H1 (cell line): ENCODE measurements at regions not wholly inside any gene's neighbourhood (a gene's known extent, or its start where the extent isn't known, plus 50 kb on each side); places are given as distances from the start of the nearest gene placed in this dataset.

Source experiments
- CTCF ChIA-PET: fragments of 300-600 bp; sonication (Branson Sonifier 250); formaldehyde crosslinking; loops from one replicate; lab custom pipeline; 2021; ENCODE audit not compliant: partially characterized antibody; lab: Charles Lee
- POLR2A ChIA-PET: fragments of 300-600 bp; sonication (Branson Sonifier 250); formaldehyde crosslinking; loops from one replicate; lab custom pipeline; 2021; ENCODE audit warnings: inconsistent platforms; ENCODE audit not compliant: partially characterized antibody; lab: Charles Lee
- DNase-seq, 2 experiments: peaks; one replicate each; pipeline versions ENCODE4 v3.0.0 to v3.0.0-alpha.2; 2010 to 2022; ENCODE audit warnings: low spot score in 2 of 2, low read depth in 1 of 2, mixed read lengths in 1 of 2
- FAIRE-seq: peaks from 2 replicates; lab custom pipeline; 2011; peaks lifted over from hg19 to GRCh38; lab: Jason Lieb, UNC
- H2AFZ ChIP-seq: 2 replicates; pipeline ENCODE4 v1.8.1; 2012; ENCODE audit warnings: low read length, inconsistent platforms
- H2AK5ac ChIP-seq: 2 replicates; pipeline ENCODE4 v1.6.1; 2013; ENCODE audit warnings: low read depth, low read length
- H2BK120ac ChIP-seq: replicated peaks from 2 replicates; pipeline ENCODE3; 2013; ENCODE audit warnings: low read depth, low read length, inconsistent platforms
- H2BK12ac ChIP-seq: 2 replicates; pipeline ENCODE4 v1.6.1; 2013; ENCODE audit warnings: low read depth, low read length
- H2BK15ac ChIP-seq: 2 replicates; pipeline ENCODE4 v1.6.1; 2013; ENCODE audit warnings: low read length
- H2BK20ac ChIP-seq: 2 replicates; pipeline ENCODE4 v1.6.1; 2013; ENCODE audit warnings: low read length
- H2BK5ac ChIP-seq: 2 replicates; pipeline ENCODE4 v1.6.1; 2013; ENCODE audit warnings: low read depth, low read length
- H3K14ac ChIP-seq: 2 replicates; pipeline ENCODE4 v1.6.1; 2013; ENCODE audit warnings: inconsistent platforms; ENCODE audit not compliant: insufficient read length
- H3K18ac ChIP-seq: 2 replicates; pipeline ENCODE4 v1.6.1; 2013; ENCODE audit warnings: low read length; ENCODE audit errors: extremely low read depth
- H3K23ac ChIP-seq: 2 replicates; pipeline ENCODE4 v1.6.1; 2013; ENCODE audit warnings: inconsistent platforms; ENCODE audit not compliant: insufficient read length
- H3K23me2 ChIP-seq: 2 replicates; pipeline ENCODE4 v1.6.1; 2013; ENCODE audit warnings: low read depth, low read length
- H3K27ac ChIP-seq: 2 replicates; pipeline ENCODE4 v1.6.1; 2011; ENCODE audit warnings: low read depth, low read length, inconsistent platforms
- H3K27me3 ChIP-seq, 4 experiments: replicated peaks in 1 of 4; 1 replicate in 1 of 4; 2 replicates in 3 of 4; pipeline versions ENCODE4 v1.6.1 to v1.8.1; 2011 to 2013; ENCODE audit warnings: low read length in 3 of 4, mild to moderate bottlenecking in 3 of 4, inconsistent platforms in 2 of 4, mixed read lengths in 2 of 4, moderate library complexity in 1 of 4; ENCODE audit not compliant: control insufficient read depth in 3 of 4, insufficient read depth in 3 of 4; ENCODE audit errors: extremely low read depth in 1 of 4
- H3K36me3 ChIP-seq, 4 experiments: 2 replicates each; pipeline versions ENCODE4 v1.6.1 to v1.8.1; 2011 to 2013; ENCODE audit warnings: mild to moderate bottlenecking in 4 of 4, low read length in 3 of 4, moderate library complexity in 2 of 4, control low read depth in 1 of 4, inconsistent platforms in 1 of 4; ENCODE audit not compliant: insufficient read depth in 4 of 4, control insufficient read depth in 2 of 4
- H3K4ac ChIP-seq: replicated peaks from 2 replicates; pipeline ENCODE3; 2013; ENCODE audit warnings: low read length, low read depth, mixed read lengths, inconsistent platforms; ENCODE audit not compliant: insufficient read length
- H3K4me1 ChIP-seq, 4 experiments: replicated peaks in 1 of 4; 1 replicate in 1 of 4; 2 replicates in 3 of 4; pipeline versions ENCODE4 v1.6.1 to v1.8.1; 2011 to 2013; ENCODE audit warnings: low read length in 3 of 4, inconsistent platforms in 2 of 4, mixed read lengths in 1 of 4; ENCODE audit not compliant: insufficient read depth in 4 of 4, control insufficient read depth in 3 of 4
- H3K4me2 ChIP-seq, 2 experiments: 2 replicates each; pipeline versions ENCODE4 v1.6.1 to v1.8.1; 2011 to 2013; ENCODE audit warnings: low read depth in 2 of 2, low read length in 2 of 2, control low read depth in 1 of 2, inconsistent platforms in 1 of 2, mild to moderate bottlenecking in 1 of 2; ENCODE audit not compliant: insufficient read depth in 1 of 2
- H3K4me3 ChIP-seq, 4 experiments: fragments of 200-600, 300-600 bp in 1 of 4; sonication (generic), shearing (Covaris generic), sonication (Bioruptor Twin) in 1 of 4; 2 replicates each; pipeline versions ENCODE4 v1.5.1 to v1.8.1; 2011 to 2016; ENCODE audit warnings: low read length in 4 of 4, low read depth in 3 of 4, control low read depth in 2 of 4, inconsistent platforms in 2 of 4, mild to moderate bottlenecking in 2 of 4, mixed read lengths in 1 of 4, moderate library complexity in 1 of 4; ENCODE audit not compliant: insufficient read depth in 2 of 4; ENCODE audit errors: extremely low read depth in 1 of 4
- H3K56ac ChIP-seq: replicated peaks from 2 replicates; pipeline ENCODE3; 2013; ENCODE audit warnings: low read depth, mild to moderate bottlenecking, mixed read lengths, low read length, inconsistent platforms; ENCODE audit not compliant: insufficient read length
- H3K79me1 ChIP-seq: 2 replicates; pipeline ENCODE4 v1.6.1; 2013; ENCODE audit warnings: low read depth, low read length, control low read depth
- H3K79me2 ChIP-seq, 2 experiments: 2 replicates each; pipeline versions ENCODE4 v1.6.1 to v1.8.1; 2012 to 2013; ENCODE audit warnings: low read length in 2 of 2, mild to moderate bottlenecking in 2 of 2, inconsistent platforms in 1 of 2; ENCODE audit not compliant: insufficient read depth in 2 of 2, control insufficient read depth in 1 of 2
- H3K9ac ChIP-seq, 4 experiments: replicated peaks in 1 of 4; 1 replicate in 1 of 4; 2 replicates in 3 of 4; pipeline versions ENCODE4 v1.6.1 to v1.8.1; 2011 to 2013; ENCODE audit warnings: low read depth in 3 of 4, low read length in 3 of 4, control low read depth in 2 of 4, mild to moderate bottlenecking in 2 of 4, moderate library complexity in 2 of 4, inconsistent platforms in 1 of 4; ENCODE audit errors: extremely low read depth in 1 of 4
- H3K9me3 ChIP-seq, 2 experiments: 2 replicates each; pipeline versions ENCODE4 v1.6.1 to v1.8.1; 2012 to 2013; ENCODE audit warnings: mild to moderate bottlenecking in 2 of 2, moderate library complexity in 2 of 2, control low read depth in 1 of 2, inconsistent platforms in 1 of 2, low read depth in 1 of 2, low read length in 1 of 2, mixed read lengths in 1 of 2; ENCODE audit not compliant: insufficient read depth in 2 of 2
- H4K20me1 ChIP-seq, 2 experiments: replicated peaks in 1 of 2; 2 replicates each; pipeline versions ENCODE3 to v1.8.1; 2011 to 2013; ENCODE audit warnings: inconsistent platforms in 2 of 2, low read length in 2 of 2, mild to moderate bottlenecking in 1 of 2; ENCODE audit not compliant: insufficient read depth in 2 of 2, control insufficient read depth in 1 of 2
- H4K5ac ChIP-seq: 2 replicates; pipeline ENCODE4 v1.6.1; 2013; ENCODE audit warnings: low read length, low read depth, mixed read lengths, inconsistent platforms; ENCODE audit not compliant: insufficient read length
- H4K8ac ChIP-seq: 2 replicates; pipeline ENCODE4 v1.8.0; 2013; ENCODE audit warnings: mild to moderate bottlenecking, moderate library complexity, low read length, inconsistent platforms; ENCODE audit not compliant: insufficient read depth; ENCODE audit errors: extremely low read depth
- H4K91ac ChIP-seq: replicated peaks from 2 replicates; pipeline ENCODE3; 2013; ENCODE audit warnings: low read length, mixed read lengths, inconsistent platforms; ENCODE audit not compliant: insufficient read length
- ATF3 ChIP-seq: IDR thresholded peaks from 2 replicates; pipeline ENCODE4 v1.6.1; 2011; ENCODE audit warnings: low read depth, mild to moderate bottlenecking, low read length; ENCODE audit not compliant: insufficient read depth
- BACH1 ChIP-seq: IDR thresholded peaks from 2 replicates; pipeline ENCODE4 v1.6.1; 2012; ENCODE audit warnings: low read length, improper control_type of control experiment
- BRCA1 ChIP-seq: IDR thresholded peaks from 2 replicates; pipeline ENCODE4 v1.6.1; 2012; ENCODE audit warnings: low read depth, low read length, improper control_type of control experiment
- CEBPB ChIP-seq: IDR thresholded peaks from 2 replicates; pipeline ENCODE4 v1.6.1; 2012; ENCODE audit warnings: low read depth, low read length
- EZH2 ChIP-seq: fragments of 200-600 bp; sonication (generic); IDR thresholded peaks from 2 replicates; pipeline ENCODE4 v1.7.1; 2012; ENCODE audit warnings: low read depth, mild to moderate bottlenecking, moderate library complexity, low read length, inconsistent platforms; ENCODE audit not compliant: severe bottlenecking
- FOSL1 ChIP-seq: IDR thresholded peaks from 2 replicates; pipeline ENCODE4 v1.6.1; 2011; ENCODE audit warnings: mild to moderate bottlenecking, low read depth, low read length, moderate library complexity; ENCODE audit not compliant: insufficient read depth
- HDAC6 ChIP-seq: IDR thresholded peaks from one replicate; pipeline ENCODE4 v1.7.1; 2012; ENCODE audit warnings: low read depth, mild to moderate bottlenecking, inconsistent platforms, low read length, moderate library complexity
- JUN ChIP-seq: IDR thresholded peaks from 2 replicates; pipeline ENCODE4 v1.6.1; 2011; ENCODE audit warnings: low read depth, mild to moderate bottlenecking, improper control_type of control experiment, low read length
- POLR2AphosphoS5 ChIP-seq: IDR thresholded peaks from 2 replicates; pipeline ENCODE4 v1.6.1; 2011; ENCODE audit warnings: low read depth, low read length
- POU5F1 ChIP-seq: IDR thresholded peaks from 2 replicates; pipeline ENCODE4 v1.6.1; 2011; ENCODE audit warnings: low read depth, mild to moderate bottlenecking, low read length, moderate library complexity
- SUZ12 ChIP-seq: fragments of 200-600 bp; sonication (generic); IDR thresholded peaks from 2 replicates; pipeline ENCODE4 v1.6.1; 2012; ENCODE audit warnings: mild to moderate bottlenecking, inconsistent platforms, low read length, moderate library complexity, mixed read lengths
- TBP ChIP-seq: IDR thresholded peaks from 2 replicates; pipeline ENCODE4 v1.6.1; 2011; ENCODE audit warnings: low read depth, low read length, improper control_type of control experiment
- USF2 ChIP-seq: IDR thresholded peaks from 2 replicates; pipeline ENCODE4 v1.6.1; 2011; ENCODE audit warnings: low read length, improper control_type of control experiment
- ZNF274 ChIP-seq: IDR thresholded peaks from 2 replicates; pipeline ENCODE4 v1.7.0; 2012; ENCODE audit warnings: low read length, borderline replicate concordance; ENCODE audit errors: extremely low read depth
- WGBS, 2 experiments: shearing (Covaris generic) in 1 of 2; methylation state at CpG; one replicate each; pipeline versions ENCODE4 v1.1.6 to v1.1.7; 2013 to 2015; ENCODE audit warnings: low lambda C conversion rate in 2 of 2, mixed read lengths in 2 of 2, inconsistent platforms in 1 of 2, low coverage in 1 of 2, missing lambda C conversion rate in 1 of 2; ENCODE audit not compliant: insufficient replicate concordance in 2 of 2, insufficient coverage in 1 of 2, insufficient read length in 1 of 2; ENCODE audit errors: extremely low coverage in 1 of 2, missing lambda C conversion rate in 1 of 2; 5-methylcytosine and 5-hydroxymethylcytosine counted together

GRCh38 chr2:16784652-16785051 lies 119.0 kb upstream of the CYRIA start:
- H3K4me3 ChIP-seq: no peak overlapping the region
- H2BK12ac ChIP-seq: no peak overlapping the region
- no peak overlapping the region for H3K27ac ChIP-seq
- H2BK20ac ChIP-seq: no peak overlapping the region
- no peak overlapping the region for H4K8ac ChIP-seq
- ChIA-PET POLR2A (interaction anchor here (1.0 kb wide), 1 partner anchor 9 kb away, joined by 4 read pairs; no protein-coding TSS in a partner anchor), CTCF (interaction anchor here (0.6 to 5.8 kb wide), 4 partner anchors 11 to 392 kb away, joined by 3 to 51 read pairs (median 3); no protein-coding TSS in a partner anchor)
- no peak overlapping the region for H2AFZ ChIP-seq
- H3K4me2 ChIP-seq: no peak overlapping the region; a peak in 1 of 4 replicates
- no peak overlapping the region for H2BK5ac ChIP-seq
- no peak for DNase-seq
- H3K18ac ChIP-seq: no peak overlapping the region
- no peak overlapping the region for H2BK15ac ChIP-seq
- WGBS, 2 experiments: 78% methylated on average over 3 of the region's 3 CpGs; no CpG with 5 or more reads in 1 of the 2 experiments
- H4K91ac ChIP-seq: no peak overlapping the region
- H3K56ac ChIP-seq: no peak overlapping the region
- no peak for FAIRE-seq
- H3K79me2 ChIP-seq: no peaks in the 10 kb centered on the region
- no peak overlapping the region for H2BK120ac ChIP-seq
- peaks cover 0 to 4% (median 2%) of the 10 kb centered on the region in 4 experiments; a peak in 3 of 7 replicates for H3K4me1 ChIP-seq
- H4K5ac ChIP-seq: no peak overlapping the region
- H3K9ac ChIP-seq: no peak overlapping the region
- no peak overlapping the region for H3K23ac ChIP-seq
- no peaks in the 10 kb centered on the region for H3K27me3 ChIP-seq
- H2AK5ac ChIP-seq: no peak overlapping the region
- no peak overlapping the region for H3K14ac ChIP-seq
- no peak overlapping the region for H3K4ac ChIP-seq
- H4K20me1 ChIP-seq: no peaks in the 10 kb centered on the region
- H3K9me3 ChIP-seq: peaks cover 0 to 8% of the 10 kb centered on the region in 2 experiments; a peak in 1 of 4 replicates
- H3K23me2 ChIP-seq: no peaks in the 10 kb centered on the region
- H3K79me1 ChIP-seq: no peaks in the 10 kb centered on the region
- H3K36me3 ChIP-seq: no peaks in the 10 kb centered on the region
- TF ChIP-seq ZNF274: no peak
- TF ChIP-seq POLR2AphosphoS5: no peak
- TF ChIP-seq CEBPB: no peak
- TF ChIP-seq HDAC6: no peak
- no peak for TF ChIP-seq SUZ12
- TF ChIP-seq USF2: no peak
- TF ChIP-seq POU5F1: no peak
- no peak for TF ChIP-seq ATF3
- no peak for TF ChIP-seq JUN
- no peak for TF ChIP-seq FOSL1
- TF ChIP-seq TBP: no peak
- no peak for TF ChIP-seq BACH1
- no peak for TF ChIP-seq EZH2
- TF ChIP-seq BRCA1: no peak
